ENCODE measurements at regions not wholly inside any gene's neighbourhood (a gene's known extent, or its start where the extent isn't known, plus 50 kb on each side); places are given as distances from the start of the nearest gene placed in this dataset.

DNA sequence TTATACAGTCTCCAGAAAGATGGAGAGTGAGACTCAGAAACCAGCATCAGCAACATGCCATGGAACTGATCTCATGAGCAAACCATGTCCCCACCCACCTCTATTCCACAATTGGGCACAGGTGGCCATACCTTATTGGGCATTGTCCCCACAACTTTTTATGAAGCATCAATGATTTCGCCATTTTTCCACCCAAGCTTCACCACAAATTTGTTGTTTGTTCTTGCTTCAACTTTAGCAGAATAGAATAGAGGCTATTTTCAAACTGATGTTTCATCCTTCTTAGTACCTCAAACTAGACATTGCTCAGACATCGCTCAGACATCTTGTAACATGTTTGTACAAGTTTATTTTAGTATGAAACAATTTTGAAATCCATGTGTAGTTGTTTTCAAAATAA lies 112.5 kb upstream of the TMTC2 start:
- TF ChIP-seq, protein P1, sequence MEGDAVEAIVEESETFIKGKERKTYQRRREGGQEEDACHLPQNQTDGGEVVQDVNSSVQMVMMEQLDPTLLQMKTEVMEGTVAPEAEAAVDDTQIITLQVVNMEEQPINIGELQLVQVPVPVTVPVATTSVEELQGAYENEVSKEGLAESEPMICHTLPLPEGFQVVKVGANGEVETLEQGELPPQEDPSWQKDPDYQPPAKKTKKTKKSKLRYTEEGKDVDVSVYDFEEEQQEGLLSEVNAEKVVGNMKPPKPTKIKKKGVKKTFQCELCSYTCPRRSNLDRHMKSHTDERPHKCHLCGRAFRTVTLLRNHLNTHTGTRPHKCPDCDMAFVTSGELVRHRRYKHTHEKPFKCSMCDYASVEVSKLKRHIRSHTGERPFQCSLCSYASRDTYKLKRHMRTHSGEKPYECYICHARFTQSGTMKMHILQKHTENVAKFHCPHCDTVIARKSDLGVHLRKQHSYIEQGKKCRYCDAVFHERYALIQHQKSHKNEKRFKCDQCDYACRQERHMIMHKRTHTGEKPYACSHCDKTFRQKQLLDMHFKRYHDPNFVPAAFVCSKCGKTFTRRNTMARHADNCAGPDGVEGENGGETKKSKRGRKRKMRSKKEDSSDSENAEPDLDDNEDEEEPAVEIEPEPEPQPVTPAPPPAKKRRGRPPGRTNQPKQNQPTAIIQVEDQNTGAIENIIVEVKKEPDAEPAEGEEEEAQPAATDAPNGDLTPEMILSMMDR (conservative IDR thresholded peaks at IDR 0.05; ENCODE audit: low read depth, low read length), result no peak
- TF ChIP-seq POLR2A (IDR thresholded peaks at IDR 0.05; ENCODE audit: low read depth, low read length) (no peak), MAFK (IDR thresholded peaks at IDR 0.05; ENCODE audit: low read depth, low read length) (no peak), RAD21 (IDR thresholded peaks at IDR 0.05; ENCODE audit: low read length) (no peak), RFX5 (IDR thresholded peaks at IDR 0.05; ENCODE audit: low read depth, low read length) (no peak), FOS (IDR thresholded peaks at IDR 0.05; ENCODE audit: low read depth, low read length) (no peak)
